ENCODE measurements at regions not wholly inside any gene's neighbourhood (a gene's known extent, or its start where the extent isn't known, plus 50 kb on each side); places are given as distances from the start of the nearest gene placed in this dataset.

- no peak overlapping the region for H3K4me2 ChIP-seq (ENCODE audit: low read depth, low read length, poor library complexity, severe bottlenecking)
- no peak overlapping the region for H3K9ac ChIP-seq (ENCODE audit: low read depth, low read length, poor library complexity, severe bottlenecking)
- no peaks in the 10 kb centered on the region for H3K4me1 ChIP-seq (ENCODE audit: insufficient read depth, low read length, poor library complexity, severe bottlenecking)
- no peak overlapping the region for H3K4me3 ChIP-seq (ENCODE audit: low read length, poor library complexity, severe bottlenecking)
- H2AFZ ChIP-seq (ENCODE audit: low read length): no peak overlapping the region
- H3K27me3 ChIP-seq (ENCODE audit: insufficient read depth, low read length, poor library complexity, severe bottlenecking): no peaks in the 10 kb centered on the region
- no peaks in the 10 kb centered on the region for H3F3A ChIP-seq (ENCODE audit: low read depth)
- no peaks in the 10 kb centered on the region for H3K9me3 ChIP-seq (ENCODE audit: insufficient read depth, low read depth, low read length)
- no peaks in the 10 kb centered on the region for H4K20me1 ChIP-seq (ENCODE audit: insufficient read depth, low read length, poor library complexity, severe bottlenecking)
- H3K36me3 ChIP-seq (ENCODE audit: insufficient read depth, low read length): no peaks in the 10 kb centered on the region
- H3K79me2 ChIP-seq (ENCODE audit: insufficient read depth, low read length): no peaks in the 10 kb centered on the region
- TF ChIP-seq CTCF (conservative IDR thresholded peaks at IDR 0.05; ENCODE audit: low read length): no peak
- TF ChIP-seq EZH2phosphoT487 (IDR thresholded peaks at IDR 0.05; ENCODE audit: borderline replicate concordance): no peak
- H3K9me2 ChIP-seq (replicated peaks; ENCODE audit: low read depth, low read length): 0 out of 2 replicates have a peak, but pooled peaks cover 3% of the 10 kb centered on the region
Measured at GRCh38 chr2:224162122-224162521, 123.0 kb upstream of the SERPINE2 start.

DNA sequence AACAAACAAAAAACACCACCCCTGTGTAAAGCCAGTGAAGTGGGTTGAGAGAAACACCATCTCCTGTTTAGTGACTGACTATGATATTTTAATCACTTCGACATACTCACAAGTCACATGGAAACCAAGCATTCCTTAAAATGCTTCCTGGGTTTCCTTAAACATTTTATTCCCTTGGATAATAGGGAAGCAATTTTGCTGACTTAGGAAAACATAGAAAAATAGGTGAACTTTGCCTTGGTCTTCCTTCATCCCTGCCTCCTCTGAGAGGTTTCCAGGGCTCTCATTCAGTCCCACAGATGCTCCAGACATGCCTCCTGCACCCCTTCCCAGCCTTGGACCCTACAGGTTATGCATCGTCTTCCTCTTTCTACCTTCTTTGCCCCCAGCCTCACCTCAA is 122.6 kb upstream of the SERPINE2 start:
- Histone ChIP-seq H4K20me1 (ENCODE audit: insufficient read depth, low read length, poor library complexity, severe bottlenecking) (no peaks in the 10 kb centered on the region), H3K9me3 (ENCODE audit: insufficient read depth, low read depth, low read length) (no peaks in the 10 kb centered on the region), H3F3A (ENCODE audit: low read depth) (no peaks in the 10 kb centered on the region), H2AFZ (ENCODE audit: low read length) (no peak overlapping the region), H3K4me1 (ENCODE audit: insufficient read depth, low read length, poor library complexity, severe bottlenecking) (no peaks in the 10 kb centered on the region), H3K9me2 (replicated peaks; ENCODE audit: low read depth, low read length) (0 out of 2 replicates have a peak, but pooled peaks cover 3% of the 10 kb centered on the region), H3K4me2 (ENCODE audit: low read depth, low read length, poor library complexity, severe bottlenecking) (no peak overlapping the region), H3K36me3 (ENCODE audit: insufficient read depth, low read length) (no peaks in the 10 kb centered on the region), H3K79me2 (ENCODE audit: insufficient read depth, low read length) (no peaks in the 10 kb centered on the region), H3K4me3 (ENCODE audit: low read length, poor library complexity, severe bottlenecking) (no peak overlapping the region), H3K9ac (ENCODE audit: low read depth, low read length, poor library complexity, severe bottlenecking) (no peak overlapping the region), H3K27me3 (ENCODE audit: insufficient read depth, low read length, poor library complexity, severe bottlenecking) (no peaks in the 10 kb centered on the region)
- TF ChIP-seq EZH2phosphoT487 (IDR thresholded peaks at IDR 0.05; ENCODE audit: borderline replicate concordance) (no peak), CTCF (conservative IDR thresholded peaks at IDR 0.05; ENCODE audit: low read length) (no peak)

DNA sequence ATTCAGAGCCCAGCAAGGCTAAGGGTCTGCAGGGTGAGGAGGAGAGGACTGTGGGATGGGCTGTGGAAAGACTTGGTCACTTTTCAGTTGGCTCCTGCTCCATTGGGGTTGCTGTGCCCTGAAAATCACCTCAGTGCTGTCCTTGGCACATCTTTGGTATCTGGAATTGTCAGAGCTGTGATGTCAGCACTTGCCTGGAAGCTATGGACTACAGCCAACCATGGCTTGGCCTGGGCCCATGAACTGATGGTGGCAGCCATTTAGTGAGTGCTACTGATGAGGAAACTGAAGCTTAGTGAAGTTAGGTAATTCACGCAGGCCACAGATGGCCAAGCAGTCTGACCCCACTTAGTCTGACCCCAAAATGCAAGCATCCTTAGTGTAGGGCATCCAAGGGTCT is 121.8 kb upstream of the SERPINE2 start:
- no peaks in the 10 kb centered on the region for H3K79me2 ChIP-seq (ENCODE audit: insufficient read depth, low read length)
- H3F3A ChIP-seq (ENCODE audit: low read depth): no peaks in the 10 kb centered on the region
- TF ChIP-seq CTCF (conservative IDR thresholded peaks at IDR 0.05; ENCODE audit: low read length) (no peak), EZH2phosphoT487 (IDR thresholded peaks at IDR 0.05; ENCODE audit: borderline replicate concordance) (no peak)
- no peak overlapping the region for H3K4me2 ChIP-seq (ENCODE audit: low read depth, low read length, poor library complexity, severe bottlenecking)
- no peak overlapping the region for H2AFZ ChIP-seq (ENCODE audit: low read length)
- H3K9ac ChIP-seq (ENCODE audit: low read depth, low read length, poor library complexity, severe bottlenecking): no peak overlapping the region
- 0 out of 2 replicates have a peak, but pooled peaks cover 2% of the 10 kb centered on the region for H3K9me2 ChIP-seq (replicated peaks; ENCODE audit: low read depth, low read length)
- H3K27me3 ChIP-seq (ENCODE audit: insufficient read depth, low read length, poor library complexity, severe bottlenecking): no peaks in the 10 kb centered on the region
- no peaks in the 10 kb centered on the region for H4K20me1 ChIP-seq (ENCODE audit: insufficient read depth, low read length, poor library complexity, severe bottlenecking)
- H3K4me1 ChIP-seq (ENCODE audit: insufficient read depth, low read length, poor library complexity, severe bottlenecking): no peaks in the 10 kb centered on the region
- no peak overlapping the region for H3K4me3 ChIP-seq (ENCODE audit: low read length, poor library complexity, severe bottlenecking)
- no peaks in the 10 kb centered on the region for H3K36me3 ChIP-seq (ENCODE audit: insufficient read depth, low read length)
- no peaks in the 10 kb centered on the region for H3K9me3 ChIP-seq (ENCODE audit: insufficient read depth, low read depth, low read length)
